ENCODE measurements at regions not wholly inside any gene's neighbourhood (a gene's known extent, or its start where the extent isn't known, plus 50 kb on each side); places are given as distances from the start of the nearest gene placed in this dataset.

DNA sequence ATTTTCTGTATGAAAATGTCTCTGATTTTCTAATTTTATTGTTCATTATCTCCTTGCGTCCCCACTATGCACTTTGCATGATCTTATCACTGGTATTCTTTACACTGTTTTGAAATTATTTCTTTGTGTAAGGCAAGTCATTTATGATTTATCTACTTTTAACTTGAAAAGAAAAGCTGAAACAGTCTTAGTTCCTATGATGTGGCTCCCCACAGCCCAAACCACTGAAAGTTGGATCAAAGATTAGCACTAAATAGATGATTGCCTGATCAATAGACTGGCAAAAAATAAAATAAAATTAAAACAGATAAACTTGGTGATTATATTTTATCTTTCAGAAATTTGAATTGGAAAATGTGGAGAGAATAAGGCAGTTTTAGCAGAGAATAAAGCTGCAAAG lies 1101.9 kb downstream of the PCDH9 start:
- TF ChIP-seq POLR2A (IDR thresholded peaks at IDR 0.05; ENCODE audit: low read length): no peak
- no peak for TF ChIP-seq GATA1 (IDR thresholded peaks at IDR 0.05; ENCODE audit: low read depth, low read length)
